ENCODE measurements at regions not wholly inside any gene's neighbourhood (a gene's known extent, or its start where the extent isn't known, plus 50 kb on each side); places are given as distances from the start of the nearest gene placed in this dataset.

GRCh38 chr19:31072451-31072850, 276.8 kb downstream of the TSHZ3 start:
- Mint-ChIP-seq H3K36me3 (ENCODE audit: insufficient read depth in 1 of 3, low read depth in 3 of 3) (no peaks in the 10 kb centered on the region), H3K27me3 (ENCODE audit: low read depth) (peaks cover 2% of the 10 kb centered on the region; the same call in 1 of the 2 replicates), H3K9me3 (no peaks in the 10 kb centered on the region; a peak in 1 of 5 replicates), H3K27ac (no peak overlapping the region), H3K4me3 (no peak overlapping the region), H3K4me1 (peaks cover 26 to 44% of the 10 kb centered on the region in 2 experiments)
- H2AK5ac ChIP-seq (ENCODE audit: insufficient read length, low read length): no peak overlapping the region
- no peaks in the 10 kb centered on the region for H3K27me3 ChIP-seq (ENCODE audit: insufficient read depth, low read length)
- no peak overlapping the region for H3K4ac ChIP-seq (ENCODE audit: low read depth, low read length)
- no peak overlapping the region for H2BK12ac ChIP-seq (ENCODE audit: insufficient read length, low read depth, low read length)
- no peak overlapping the region for H2BK20ac ChIP-seq (ENCODE audit: low read depth, low read length, poor library complexity, severe bottlenecking)
- no peak overlapping the region for H4K8ac ChIP-seq (replicated peaks; ENCODE audit: insufficient read length, low read depth, low read length)
- H3K9ac ChIP-seq (ENCODE audit: extremely low read depth, insufficient read length, low read length): no peak overlapping the region
- no peaks in the 10 kb centered on the region for H3K79me2 ChIP-seq (ENCODE audit: insufficient read depth, low read length)
- no peak overlapping the region for H2AFZ ChIP-seq (ENCODE audit: low read length)
- H3K18ac ChIP-seq (ENCODE audit: insufficient read length, low read depth, low read length): no peak overlapping the region
- no peak overlapping the region for H2BK15ac ChIP-seq (ENCODE audit: low read depth, low read length)
- H4K5ac ChIP-seq (ENCODE audit: insufficient read length, low read depth, low read length): no peak overlapping the region
- H2BK120ac ChIP-seq (ENCODE audit: low read depth, low read length, poor library complexity, severe bottlenecking): no peak overlapping the region
- no peak overlapping the region for H3K56ac ChIP-seq (ENCODE audit: insufficient read length, low read depth, low read length)
- H3K23me2 ChIP-seq (ENCODE audit: insufficient read length, low read depth, low read length, poor library complexity, severe bottlenecking): no peaks in the 10 kb centered on the region
- H3K27ac ChIP-seq (ENCODE audit: insufficient read length, low read depth, low read length): no peak overlapping the region
- DNase-seq: no peak
- H3K14ac ChIP-seq (ENCODE audit: insufficient read depth, low read length): no peak overlapping the region
- no peak for TF ChIP-seq CTCF (conservative IDR thresholded peaks at IDR 0.05)
- H4K20me1 ChIP-seq (ENCODE audit: control insufficient read depth, insufficient read depth, insufficient read length): no peaks in the 10 kb centered on the region
- H3K9me3 ChIP-seq (ENCODE audit: control insufficient read depth, low read depth, low read length): no peaks in the 10 kb centered on the region
- H3K4me1 ChIP-seq (ENCODE audit: insufficient read depth, low read length): peaks cover 7% of the 10 kb centered on the region; the same call in 1 of the 2 replicates
- no peak overlapping the region for H3T11ph ChIP-seq (ENCODE audit: low read length)
- H4K91ac ChIP-seq (ENCODE audit: insufficient read length, low read depth, low read length): no peak overlapping the region
- no CpG with 5 or more reads among the region's 1 CpG for WGBS (ENCODE audit: extremely low coverage, insufficient read length, low lambda C conversion rate)
- no peak overlapping the region for H2BK5ac ChIP-seq (ENCODE audit: insufficient read length, low read length)
- no peaks in the 10 kb centered on the region for H3K79me1 ChIP-seq (ENCODE audit: insufficient read depth, low read depth, low read length, poor library complexity, severe bottlenecking)
- H3K4me2 ChIP-seq (ENCODE audit: insufficient read depth, insufficient read length, low read length): no peak overlapping the region
- H3K23ac ChIP-seq (ENCODE audit: insufficient read length, low read depth, low read length): no peak overlapping the region

Data from H9 (cell line).